ENCODE measurements at regions not wholly inside any gene's neighbourhood (a gene's known extent, or its start where the extent isn't known, plus 50 kb on each side); places are given as distances from the start of the nearest gene placed in this dataset.
"Not testable (repeated sequence)": the region's sequence is repeated elsewhere in the genome, so short reads cannot be mapped to it uniquely, and the experiment has no call there.

DNA sequence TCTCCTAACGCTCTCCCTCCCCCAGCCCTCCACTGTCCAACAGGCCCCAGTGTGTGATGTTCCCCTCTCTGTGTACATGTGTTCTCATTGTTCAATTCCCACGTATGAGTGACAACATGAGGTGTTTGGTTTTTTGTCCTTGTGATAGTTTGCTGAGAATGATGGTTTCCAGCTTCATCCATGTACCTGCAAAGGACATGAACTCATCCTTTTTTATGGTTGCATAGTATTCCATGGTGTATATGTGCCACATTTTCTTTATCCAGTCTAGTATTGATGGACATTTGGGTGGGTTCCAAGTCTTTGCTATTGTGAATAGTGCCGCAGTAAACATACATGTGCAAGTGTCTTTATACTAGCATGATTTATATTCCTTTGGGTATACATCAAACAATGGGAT is 347.4 kb downstream of the MAGEE1 start:
- H3K27ac ChIP-seq; H3K4me3 ChIP-seq; H3K4me1 ChIP-seq; H3K9me3 ChIP-seq; H3K36me3 ChIP-seq; H3K27me3 ChIP-seq; DNase-seq (ENCODE audit: low spot score in 2 of 2); intact Hi-C loops (cut with DNase I; ENCODE audit: low total_unique reads): not testable (repeated sequence)

- H3K4me1 ChIP-seq = no peaks in the 10 kb centered on the region
- no peak for TF ChIP-seq POLR2AphosphoS5 (IDR thresholded peaks at IDR 0.05)
- TF ChIP-seq POLR2A (IDR thresholded peaks at IDR 0.05) = no peak
- no peak for TF ChIP-seq CTCF (IDR thresholded peaks at IDR 0.05)
- H3K4me3 ChIP-seq = no peak overlapping the region
Measured at GRCh38 chrX:76796311-76796710, 368.8 kb downstream of the MAGEE1 start.

GRCh38 chrX:76802708-76803107 is 375.2 kb downstream of the MAGEE1 start:
- DNase-seq (ENCODE audit: low spot score in 2 of 2) = no peak
- TF ChIP-seq POLR2AphosphoS5 (IDR thresholded peaks at IDR 0.05) = no peak
- no peak for TF ChIP-seq CTCF (IDR thresholded peaks at IDR 0.05)
- no peak for TF ChIP-seq POLR2A (IDR thresholded peaks at IDR 0.05)
- no peaks in the 10 kb centered on the region for H3K36me3 ChIP-seq
- H3K4me3 ChIP-seq = no peak overlapping the region
- H3K27ac ChIP-seq = no peak overlapping the region
- H3K9me3 ChIP-seq = peaks cover 4 to 10% of the 10 kb centered on the region in 2 donors
- peaks cover 0 to 29% of the 10 kb centered on the region in 2 donors for H3K27me3 ChIP-seq
- intact Hi-C loops (cut with DNase I; ENCODE audit: low total_unique reads) = no loop called here
- no peaks in the 10 kb centered on the region for H3K4me1 ChIP-seq

More at GRCh38 chrX:76796311-76796710, 368.8 kb downstream of the MAGEE1 start:
- Histone ChIP-seq H3K9me3 (peaks cover 5% of the 10 kb centered on the region in 2 donors), H3K27ac (no peak overlapping the region), H3K36me3 (no peaks in the 10 kb centered on the region), H3K27me3 (peaks cover 0 to 25% of the 10 kb centered on the region in 2 donors)
- DNase-seq (ENCODE audit: low spot score in 2 of 2) = no peak
- intact Hi-C loops (cut with DNase I; ENCODE audit: low total_unique reads) = no loop called here

- no peak for DNase-seq (ENCODE audit: low spot score in 2 of 2)
- no peak overlapping the region for H3K27ac ChIP-seq
- H3K4me3 ChIP-seq = no peak overlapping the region
- no peak for TF ChIP-seq POLR2A (IDR thresholded peaks at IDR 0.05)
- TF ChIP-seq CTCF (IDR thresholded peaks at IDR 0.05) = no peak
- TF ChIP-seq POLR2AphosphoS5 (IDR thresholded peaks at IDR 0.05) = no peak
- no peaks in the 10 kb centered on the region for H3K4me1 ChIP-seq
- intact Hi-C loops (cut with DNase I; ENCODE audit: low total_unique reads) = no loop called here
- no peaks in the 10 kb centered on the region for H3K9me3 ChIP-seq
- H3K36me3 ChIP-seq = no peaks in the 10 kb centered on the region
- peaks cover 0 to 3% of the 10 kb centered on the region in 2 donors for H3K27me3 ChIP-seq
Measured at GRCh38 chrX:76815754-76816153, 388.2 kb downstream of the MAGEE1 start.

GRCh38 chrX:76817279-76817678 is 389.8 kb downstream of the MAGEE1 start:
- H3K27ac ChIP-seq; H3K4me3 ChIP-seq; H3K4me1 ChIP-seq; H3K9me3 ChIP-seq; DNase-seq (ENCODE audit: low spot score in 2 of 2); H3K36me3 ChIP-seq; intact Hi-C loops (cut with DNase I; ENCODE audit: low total_unique reads): not testable (repeated sequence)
- peaks cover 0 to 12% of the 10 kb centered on the region in 2 donors for H3K27me3 ChIP-seq

DNA sequence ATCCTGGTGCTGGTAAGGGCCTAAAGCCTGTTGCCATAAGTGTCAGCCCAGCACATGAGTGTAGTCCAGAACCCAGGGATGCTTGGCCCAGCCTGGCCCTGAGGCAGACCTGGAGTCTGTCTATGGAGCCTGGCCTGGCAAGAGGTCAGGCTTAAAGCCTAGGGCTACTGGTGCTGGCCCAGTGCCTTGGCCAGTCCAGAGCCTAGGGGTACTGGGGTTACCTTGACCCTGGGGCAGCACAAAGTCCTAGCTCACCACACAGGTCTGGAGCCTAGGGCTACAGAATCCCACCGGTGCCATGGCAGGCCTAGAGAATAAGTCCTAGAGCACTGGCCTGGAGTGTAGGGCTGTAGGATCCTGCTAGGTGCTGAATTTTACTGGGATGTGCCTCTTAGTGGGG is 393.8 kb downstream of the MAGEE1 start:
- no peak for DNase-seq (ENCODE audit: low spot score in 2 of 2)
- peaks cover 0 to 9% of the 10 kb centered on the region in 2 donors for H3K27me3 ChIP-seq
- no peaks in the 10 kb centered on the region for H3K36me3 ChIP-seq
- intact Hi-C loops (cut with DNase I; ENCODE audit: low total_unique reads) = no loop called here
- H3K4me3 ChIP-seq = no peak overlapping the region
- H3K4me1 ChIP-seq = no peaks in the 10 kb centered on the region
- TF ChIP-seq POLR2A (IDR thresholded peaks at IDR 0.05) (no peak), POLR2AphosphoS5 (IDR thresholded peaks at IDR 0.05) (no peak), CTCF (IDR thresholded peaks at IDR 0.05) (no peak)
- no peak overlapping the region for H3K27ac ChIP-seq
- H3K9me3 ChIP-seq = no peaks in the 10 kb centered on the region

Data from breast epithelium (tissue), 4 donors.